Peyer's patch (tissue), 4 donors: ENCODE measurements at regions not wholly inside any gene's neighbourhood (a gene's known extent, or its start where the extent isn't known, plus 50 kb on each side); places are given as distances from the start of the nearest gene placed in this dataset.
A peak's percentile ranks its signal among the peaks of the same experiment; 100 is the strongest.

Experiments
- DNase-seq, 3 donors: peaks; one replicate each; pipeline ENCODE4 v3.0.0-alpha.2; 2017 to 2019
- H3K27ac ChIP-seq, 4 donors: fragments of 200-600 bp; sonication (generic); one replicate each; pipeline ENCODE4 v1.5.1; 2016 to 2019
- H3K27me3 ChIP-seq, 2 donors: fragments of 200-600 bp; sonication (generic); one replicate each; pipeline ENCODE4 v1.5.1; 2019
- H3K36me3 ChIP-seq, 3 donors: fragments of 200-600 bp; sonication (generic); one replicate each; pipeline ENCODE4 v1.5.1; 2016 to 2019
- H3K4me1 ChIP-seq, 4 donors: fragments of 200-600 bp; sonication (generic); one replicate each; pipeline ENCODE4 v1.5.1; 2016 to 2019
- H3K4me3 ChIP-seq, 4 donors: fragments of 200-600 bp; sonication (generic); 1 replicate in 3 of 4; 2 replicates in 1 of 4; pipeline ENCODE4 v1.5.1; 2016 to 2019; ENCODE audit warnings: mild to moderate bottlenecking in 1 of 4
- H3K9me3 ChIP-seq, 4 donors: fragments of 200-600 bp; sonication (generic); one replicate each; pipeline ENCODE4 v1.5.1; 2016 to 2019; ENCODE audit warnings: mild to moderate bottlenecking in 1 of 4
- POLR2A ChIP-seq, 2 donors: fragments of 450-650 bp; IDR thresholded peaks; one replicate each; pipeline ENCODE4 v1.5.1; 2017; ENCODE audit warnings: antibody characterized with exemption in 2 of 2, mild to moderate bottlenecking in 2 of 2, moderate library complexity in 2 of 2
- TF ChIP-seq, protein P1 (sequence below), 6 experiments: fragments of 450-650 bp in 4 of 6; fragments of 200-600 bp in 2 of 6; sonication (generic) in 1 of 6; IDR thresholded peaks; one replicate each; pipeline ENCODE4 v1.5.1; 2017 to 2019; ENCODE audit warnings: antibody characterized with exemption in 6 of 6, mild to moderate bottlenecking in 3 of 6, moderate library complexity in 1 of 6

DNA sequence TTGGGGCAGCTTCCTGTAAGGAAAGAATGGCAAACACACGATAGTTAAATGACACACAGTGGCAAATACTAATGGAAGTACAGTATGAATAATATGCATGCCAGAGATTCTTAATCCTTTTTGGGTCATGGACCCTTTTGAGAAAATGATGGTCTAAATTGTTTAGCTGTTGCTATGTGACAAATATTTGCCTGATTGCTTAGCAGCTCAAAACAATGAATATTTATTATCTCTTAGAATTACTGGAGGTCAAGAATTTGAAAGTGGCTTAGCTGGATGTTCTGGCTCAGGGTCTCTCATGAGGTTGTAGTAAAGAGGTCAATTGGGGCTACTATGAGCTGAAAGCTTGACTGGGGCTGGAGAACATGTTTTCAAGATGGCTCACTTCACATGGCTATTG, 69.7 kb downstream of the FANCF start:
- Histone ChIP-seq H3K4me1 (no peaks in the 10 kb centered on the region), H3K36me3 (no peaks in the 10 kb centered on the region), H3K4me3 (no peak overlapping the region), H3K9me3 (no peaks in the 10 kb centered on the region), H3K27me3 (no peaks in the 10 kb centered on the region), H3K27ac (no peak overlapping the region)
- TF ChIP-seq, protein P1, sequence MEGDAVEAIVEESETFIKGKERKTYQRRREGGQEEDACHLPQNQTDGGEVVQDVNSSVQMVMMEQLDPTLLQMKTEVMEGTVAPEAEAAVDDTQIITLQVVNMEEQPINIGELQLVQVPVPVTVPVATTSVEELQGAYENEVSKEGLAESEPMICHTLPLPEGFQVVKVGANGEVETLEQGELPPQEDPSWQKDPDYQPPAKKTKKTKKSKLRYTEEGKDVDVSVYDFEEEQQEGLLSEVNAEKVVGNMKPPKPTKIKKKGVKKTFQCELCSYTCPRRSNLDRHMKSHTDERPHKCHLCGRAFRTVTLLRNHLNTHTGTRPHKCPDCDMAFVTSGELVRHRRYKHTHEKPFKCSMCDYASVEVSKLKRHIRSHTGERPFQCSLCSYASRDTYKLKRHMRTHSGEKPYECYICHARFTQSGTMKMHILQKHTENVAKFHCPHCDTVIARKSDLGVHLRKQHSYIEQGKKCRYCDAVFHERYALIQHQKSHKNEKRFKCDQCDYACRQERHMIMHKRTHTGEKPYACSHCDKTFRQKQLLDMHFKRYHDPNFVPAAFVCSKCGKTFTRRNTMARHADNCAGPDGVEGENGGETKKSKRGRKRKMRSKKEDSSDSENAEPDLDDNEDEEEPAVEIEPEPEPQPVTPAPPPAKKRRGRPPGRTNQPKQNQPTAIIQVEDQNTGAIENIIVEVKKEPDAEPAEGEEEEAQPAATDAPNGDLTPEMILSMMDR (IDR thresholded peaks at IDR 0.05): no peak
- TF ChIP-seq POLR2A (IDR thresholded peaks at IDR 0.05): no peak
- DNase-seq: no peak

DNA sequence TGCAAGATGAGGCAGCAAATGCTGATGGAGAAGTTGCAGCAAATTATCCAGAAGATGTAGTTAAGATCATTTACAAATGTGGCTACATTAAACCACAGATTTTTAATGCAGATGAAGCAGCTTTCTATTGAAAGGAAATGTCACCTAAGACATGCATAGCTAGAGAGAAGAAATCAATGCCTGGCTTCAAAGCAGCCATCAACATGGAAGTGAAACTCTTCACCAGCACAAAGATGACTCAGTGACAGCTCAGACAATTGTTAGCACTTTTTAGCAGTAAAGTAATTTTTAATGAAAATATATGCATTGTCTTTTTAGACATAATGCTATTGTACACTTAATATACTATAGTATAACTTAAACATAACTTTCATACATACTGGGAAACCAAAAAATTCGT, 71.4 kb downstream of the FANCF start:
- no peak overlapping the region for H3K4me3 ChIP-seq
- no peaks in the 10 kb centered on the region for H3K4me1 ChIP-seq
- H3K27ac ChIP-seq: no peak overlapping the region
- TF ChIP-seq POLR2A (IDR thresholded peaks at IDR 0.05): no peak
- TF ChIP-seq, protein P1 (IDR thresholded peaks at IDR 0.05): no peak
- no peaks in the 10 kb centered on the region for H3K9me3 ChIP-seq
- H3K36me3 ChIP-seq: no peaks in the 10 kb centered on the region
- H3K27me3 ChIP-seq: no peaks in the 10 kb centered on the region
- DNase-seq: no peak

DNA sequence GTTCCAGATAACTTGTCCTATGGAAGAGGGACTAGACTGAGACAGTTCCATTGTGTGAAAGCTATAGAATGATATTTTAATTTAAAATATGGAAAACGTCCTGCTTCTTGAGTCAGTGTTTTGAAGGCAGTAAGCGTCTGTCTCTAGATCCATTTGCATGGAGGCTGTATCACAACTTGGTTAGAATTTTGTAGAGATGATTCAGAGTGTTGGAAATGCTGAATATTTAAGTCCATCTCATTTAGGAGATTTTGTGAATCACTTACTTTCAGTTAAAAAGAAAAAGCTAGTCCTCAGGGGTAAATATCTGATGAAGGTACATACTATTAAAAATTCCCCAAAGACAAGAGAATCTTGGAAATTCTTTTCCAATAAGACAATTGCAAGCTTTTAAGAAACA, 72.7 kb downstream of the FANCF start:
- Histone ChIP-seq H3K36me3 (no peaks in the 10 kb centered on the region), H3K9me3 (no peaks in the 10 kb centered on the region), H3K4me3 (no peak overlapping the region), H3K27me3 (no peaks in the 10 kb centered on the region), H3K27ac (no peak overlapping the region), H3K4me1 (no peaks in the 10 kb centered on the region)
- TF ChIP-seq POLR2A (IDR thresholded peaks at IDR 0.05): no peak
- TF ChIP-seq, protein P1 (IDR thresholded peaks at IDR 0.05): no peak
- DNase-seq: no peak

DNA sequence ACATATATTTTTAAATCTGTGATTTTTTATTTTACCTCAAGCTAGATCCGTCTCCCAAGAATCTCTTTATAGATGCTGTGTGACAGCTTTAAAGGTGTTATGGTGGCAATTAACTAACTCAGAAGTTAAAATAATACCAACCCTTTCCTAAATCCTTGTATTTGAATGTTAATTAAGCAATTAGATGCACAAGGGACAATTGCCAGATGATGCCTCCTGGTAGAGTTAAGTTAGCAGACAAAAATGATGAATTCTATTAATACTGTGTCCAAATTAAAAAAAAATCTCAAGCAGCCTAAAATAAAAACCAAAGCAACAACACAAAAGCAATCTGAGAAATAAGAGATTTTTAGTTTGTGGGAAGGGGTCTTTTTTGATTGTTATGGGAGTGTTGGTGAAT, 78.9 kb downstream of the FANCF start:
- H3K36me3 ChIP-seq: no peaks in the 10 kb centered on the region

GRCh38 chr11:22543261-22543660, 82.4 kb downstream of the FANCF start:
- H3K9me3 ChIP-seq: no peaks in the 10 kb centered on the region
- H3K4me3 ChIP-seq: no peak overlapping the region
- no peak for DNase-seq
- H3K27ac ChIP-seq: no peak overlapping the region
- no peak for TF ChIP-seq POLR2A (IDR thresholded peaks at IDR 0.05)
- TF ChIP-seq, protein P1 (IDR thresholded peaks at IDR 0.05): no peak
- H3K4me1 ChIP-seq: no peaks in the 10 kb centered on the region
- no peaks in the 10 kb centered on the region for H3K36me3 ChIP-seq
- H3K27me3 ChIP-seq: no peaks in the 10 kb centered on the region

More for the DNA sequence above, 78.9 kb downstream of the FANCF start:
- Histone ChIP-seq H3K9me3 (no peaks in the 10 kb centered on the region), H3K27ac (no peak overlapping the region), H3K4me1 (no peaks in the 10 kb centered on the region), H3K27me3 (no peaks in the 10 kb centered on the region), H3K4me3 (no peak overlapping the region)
- DNase-seq: no peak
- TF ChIP-seq, protein P1 (IDR thresholded peaks at IDR 0.05): no peak
- no peak for TF ChIP-seq POLR2A (IDR thresholded peaks at IDR 0.05)

DNA sequence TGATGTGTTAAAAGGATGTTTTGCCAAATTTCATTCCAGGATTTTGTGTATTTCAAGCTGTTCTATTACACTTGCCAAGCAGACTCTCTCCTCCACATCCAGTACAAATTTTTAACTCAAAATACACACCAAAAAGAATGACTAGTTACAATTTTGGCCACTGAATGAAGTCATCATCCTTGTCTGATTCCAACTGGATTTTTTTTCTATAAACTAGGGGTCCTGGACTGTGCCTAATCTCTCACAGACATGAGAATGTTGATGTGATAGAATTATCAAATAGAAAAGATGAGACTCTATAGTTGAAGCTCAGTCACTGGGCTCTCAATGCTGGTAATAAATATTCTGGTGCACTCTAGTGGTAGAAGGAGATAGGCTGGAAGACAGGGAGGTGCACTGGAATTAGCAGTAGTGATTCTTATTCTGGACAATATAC, 85.8 kb downstream of the FANCF start:
- no peak for DNase-seq
- Histone ChIP-seq H3K27me3 (no peaks in the 10 kb centered on the region), H3K9me3 (no peaks in the 10 kb centered on the region), H3K4me3 (no peak overlapping the region), H3K27ac (no peak overlapping the region), H3K4me1 (no peaks in the 10 kb centered on the region), H3K36me3 (no peaks in the 10 kb centered on the region)
- TF ChIP-seq, protein P1 (IDR thresholded peaks at IDR 0.05): peak in 1 of 6 experiments; percentile 12
- TF ChIP-seq POLR2A (IDR thresholded peaks at IDR 0.05): no peak
